IPS DF 19.7 (cell line): ENCODE measurements at regions not wholly inside any gene's neighbourhood (a gene's known extent, or its start where the extent isn't known, plus 50 kb on each side); places are given as distances from the start of the nearest gene placed in this dataset.
"Not testable (repeated sequence)": the region's sequence is repeated elsewhere in the genome, so short reads cannot be mapped to it uniquely, and the experiment has no call there.

Experiments
- DNase-seq: peaks from one replicate; pipeline ENCODE4 v3.0.0-alpha.2; 2013; ENCODE audit warnings: low read depth, low spot score

GRCh38 chr16:88265286-88265938 is 117.3 kb upstream of the ZNF469 start:
- DNase-seq = not testable (repeated sequence)

DNA sequence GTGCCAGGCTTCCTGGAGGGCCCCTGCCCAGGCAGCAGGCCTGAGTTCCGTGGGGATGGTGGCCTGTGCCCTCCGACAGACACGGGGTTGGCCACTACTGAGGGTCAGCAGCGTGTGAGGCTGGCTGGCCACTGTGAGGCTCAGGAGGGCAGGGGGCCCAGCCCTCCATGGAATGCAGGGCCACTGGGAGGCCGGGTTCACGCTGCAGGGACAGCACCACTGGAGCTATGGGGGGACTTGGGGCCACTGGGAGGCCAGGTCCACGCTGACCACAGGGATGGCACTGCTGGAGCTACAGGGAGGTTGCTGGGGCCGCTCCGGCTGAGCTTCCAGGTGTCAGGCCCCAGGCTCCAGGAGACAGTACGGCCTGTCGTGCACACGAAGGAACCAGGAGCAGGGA is 116.7 kb upstream of the ZNF469 start:
- DNase-seq = not testable (repeated sequence)

GRCh38 chr16:88266935-88267551 is 115.7 kb upstream of the ZNF469 start:
- not testable (repeated sequence) for DNase-seq

DNA sequence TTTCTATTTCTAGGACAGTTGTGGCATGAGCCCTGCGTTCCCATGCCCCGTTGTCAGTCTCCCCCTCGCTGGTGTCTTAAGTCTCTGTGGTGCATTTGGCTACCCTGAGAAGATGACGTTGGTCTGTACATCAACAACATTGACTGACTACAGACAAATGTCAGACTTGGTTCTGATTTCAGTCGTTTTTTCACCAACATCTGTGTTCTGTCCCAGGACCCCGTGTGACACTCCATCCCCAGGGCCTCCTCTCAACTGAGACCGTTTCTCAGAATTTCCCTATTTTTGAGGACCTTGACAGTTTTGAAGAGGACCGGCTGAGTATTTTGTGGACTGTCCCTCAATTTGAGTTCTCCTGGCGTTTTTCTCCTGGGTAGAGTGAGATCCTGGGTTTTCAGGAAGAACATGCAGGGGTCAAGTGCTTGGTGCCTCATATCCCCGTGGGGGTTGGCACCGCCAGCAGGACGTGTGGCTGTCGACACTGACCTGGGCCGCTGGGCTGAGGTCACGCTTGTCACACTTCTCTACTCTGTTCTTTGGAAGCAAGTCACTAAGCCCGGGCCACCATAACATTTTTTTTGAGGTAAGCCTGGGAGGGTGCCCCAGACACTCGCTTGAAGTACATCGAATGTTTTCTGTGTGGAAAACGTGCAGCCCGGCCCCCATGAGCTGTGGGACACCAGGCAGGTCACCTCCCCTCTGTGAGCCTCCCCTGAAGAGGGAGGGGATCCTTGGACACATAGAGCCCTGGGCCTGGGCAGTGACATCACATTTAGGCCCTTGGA is 114.4 kb upstream of the ZNF469 start:
- not testable (repeated sequence) for DNase-seq

- DNase-seq = not testable (repeated sequence)
These were observed 112.5 kb upstream of the ZNF469 start for GRCh38 chr16:88270171-88270790.

DNA sequence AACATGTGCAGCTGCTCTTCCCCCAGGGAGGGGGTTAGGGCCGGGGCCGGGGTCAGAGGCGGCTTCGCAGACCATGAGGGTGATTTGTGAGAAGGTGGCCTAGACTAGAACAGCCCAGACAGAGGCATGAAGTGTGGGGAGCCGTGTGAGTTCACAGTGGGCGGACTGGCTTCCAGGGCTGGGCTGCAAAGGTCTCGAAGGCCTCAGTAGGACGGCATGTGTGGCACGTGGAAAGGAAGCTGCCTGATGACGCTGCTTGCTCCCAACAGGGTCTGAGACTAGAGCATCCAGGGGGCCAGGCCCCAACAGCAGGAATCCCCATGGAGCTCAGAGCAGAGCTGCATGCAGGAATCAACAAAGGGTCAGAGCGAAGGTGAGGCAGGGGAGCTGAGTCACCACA is 111.5 kb upstream of the ZNF469 start:
- not testable (repeated sequence) for DNase-seq

- DNase-seq = not testable (repeated sequence)
These were observed 111.0 kb upstream of the ZNF469 start for GRCh38 chr16:88271776-88272175.

GRCh38 chr16:88272437-88272836 is 110.3 kb upstream of the ZNF469 start:
- not testable (repeated sequence) for DNase-seq

- not testable (repeated sequence) for DNase-seq
These were observed 108.5 kb upstream of the ZNF469 start for GRCh38 chr16:88274126-88274750.

DNA sequence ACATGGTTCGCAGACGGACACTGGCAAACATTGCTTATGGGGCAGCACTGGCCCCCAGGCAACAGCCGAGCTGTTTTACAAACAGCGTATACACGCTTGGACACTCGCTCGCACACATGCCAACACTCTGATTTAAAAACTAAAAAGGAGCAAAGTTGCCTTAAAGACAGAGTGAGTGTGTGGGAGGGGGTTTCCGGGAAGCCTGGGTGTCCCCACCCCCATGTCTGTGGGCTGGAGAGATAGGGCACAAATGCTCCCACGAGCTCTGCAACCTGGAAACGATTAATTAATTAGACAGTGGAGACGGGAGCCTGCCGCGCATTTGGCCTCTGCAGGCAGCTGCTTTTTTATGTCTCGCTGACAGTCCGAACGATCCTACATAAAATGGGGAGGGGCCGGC is 107.9 kb upstream of the ZNF469 start:
- no peak for DNase-seq

DNA sequence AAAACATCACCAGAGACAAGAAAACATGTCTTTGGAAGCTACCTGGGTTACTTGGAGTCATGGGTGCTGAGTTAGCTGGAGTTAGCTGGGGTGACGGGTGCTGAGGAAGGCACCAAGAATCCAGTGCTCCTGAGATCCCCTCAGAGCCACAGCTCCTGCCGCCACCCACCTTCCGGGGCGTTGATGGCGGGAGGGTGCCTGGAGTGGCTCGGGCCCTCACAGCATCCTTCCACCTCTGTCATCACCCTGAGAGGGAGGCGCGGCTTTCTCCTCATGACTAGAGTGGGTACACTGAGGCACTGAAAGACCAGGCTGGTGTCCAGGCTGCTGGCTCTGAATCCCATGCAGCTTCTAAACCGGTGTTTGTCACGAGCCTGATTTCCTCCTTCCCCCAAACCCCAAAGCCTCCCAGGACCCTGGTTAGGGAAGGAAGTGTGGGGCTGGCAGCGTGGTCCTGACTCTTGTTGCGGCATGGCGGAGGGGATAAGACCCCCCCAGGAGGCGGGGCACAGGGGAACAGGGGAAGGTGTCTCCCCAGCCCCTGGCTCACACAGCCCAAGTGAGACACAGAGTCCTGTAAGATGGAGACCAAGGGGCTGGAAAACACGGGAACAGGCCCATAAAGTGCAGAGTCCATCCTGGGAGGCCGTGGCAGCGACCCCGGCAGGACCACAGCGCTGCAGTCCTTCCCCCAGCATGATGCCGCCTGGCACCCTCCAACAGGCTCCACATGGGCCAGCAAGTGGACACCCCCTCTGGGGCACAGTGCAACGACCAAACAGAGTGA is 107.2 kb upstream of the ZNF469 start:
- not testable (repeated sequence) for DNase-seq

DNA sequence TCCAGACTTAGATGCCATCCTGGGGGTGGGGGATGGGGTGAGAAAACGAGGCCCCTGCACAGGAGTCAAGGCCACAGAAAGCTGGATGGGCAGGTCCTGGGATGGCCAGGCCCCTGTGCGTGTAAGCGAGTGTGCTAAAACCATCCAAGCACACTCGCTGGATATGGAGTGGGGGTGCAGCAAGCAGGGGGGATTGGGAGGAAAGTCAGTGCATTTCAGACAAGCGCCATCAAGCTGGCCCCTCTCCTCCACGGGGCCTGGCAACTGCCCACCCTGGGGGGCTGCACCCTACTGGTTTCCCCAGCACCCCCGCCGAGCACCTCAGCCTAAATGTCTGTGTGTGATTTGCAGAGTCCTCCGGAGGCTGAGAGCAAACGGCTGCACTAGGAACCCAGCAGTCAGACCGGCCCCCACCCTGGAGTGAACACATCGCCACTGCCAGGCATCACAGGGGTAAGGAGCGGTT is 106.6 kb upstream of the ZNF469 start:
- DNase-seq = not testable (repeated sequence)

- no peak for DNase-seq
These were observed 106.2 kb upstream of the ZNF469 start for GRCh38 chr16:88276591-88276990.

- DNase-seq = no peak
These were observed 102.8 kb upstream of the ZNF469 start for GRCh38 chr16:88279998-88280397.

DNA sequence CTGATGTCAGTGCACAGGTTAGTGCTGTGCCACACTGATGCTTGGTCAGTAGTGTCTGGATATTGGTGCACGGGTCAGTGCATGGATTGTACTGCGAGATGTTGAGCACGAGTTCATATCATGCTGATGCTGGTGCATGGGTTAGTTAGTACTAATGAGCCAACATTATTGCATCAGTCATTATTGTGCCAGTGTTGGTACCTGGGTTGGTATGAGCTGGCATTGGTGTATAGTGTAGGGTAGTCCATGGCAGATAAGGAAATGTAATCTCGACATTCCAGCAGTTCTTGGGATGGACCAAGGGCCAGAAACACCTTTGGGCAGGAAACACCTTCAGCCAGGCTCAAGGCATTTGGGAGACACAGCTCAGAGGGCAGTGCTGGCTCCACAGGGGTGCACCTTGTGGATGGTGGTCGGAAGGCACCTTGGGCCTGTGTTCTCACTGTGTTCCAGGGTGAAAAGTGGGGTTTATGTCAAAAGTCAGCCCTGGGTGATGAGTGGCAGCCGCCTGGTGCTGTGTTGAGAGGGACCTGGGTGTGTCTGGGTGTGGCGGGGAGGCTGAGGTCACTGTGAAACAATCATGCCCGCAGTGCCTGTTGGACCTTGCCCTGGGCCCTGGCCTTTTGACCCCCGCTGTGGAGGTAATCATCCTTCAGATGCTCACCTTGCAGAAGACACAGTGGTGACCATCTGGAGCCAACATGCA is 100.7 kb upstream of the ZNF469 start:
- no peak for DNase-seq

- DNase-seq = no peak
These were observed 100.0 kb upstream of the ZNF469 start for GRCh38 chr16:88282564-88283395.

DNA sequence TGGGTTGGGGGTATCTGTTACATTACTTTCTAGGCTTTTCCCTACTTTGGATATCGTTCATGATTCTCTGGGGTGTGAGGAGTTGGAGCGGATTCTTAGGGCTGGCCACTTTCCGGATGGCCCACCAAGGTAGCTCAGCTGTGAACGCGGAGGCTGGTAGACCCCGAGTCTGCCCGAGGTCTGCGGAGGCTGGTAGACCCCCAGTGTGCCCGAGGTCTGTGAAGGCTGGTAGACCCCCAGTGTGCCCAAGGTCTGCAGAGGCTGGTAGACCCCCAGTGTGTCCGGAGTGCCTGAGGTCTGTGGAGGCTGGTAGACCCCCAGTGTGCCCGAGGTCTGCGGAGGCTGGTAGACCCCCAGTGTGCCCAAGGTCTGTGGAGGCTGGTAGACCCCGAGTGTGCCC is 99.2 kb upstream of the ZNF469 start:
- no peak for DNase-seq

DNA sequence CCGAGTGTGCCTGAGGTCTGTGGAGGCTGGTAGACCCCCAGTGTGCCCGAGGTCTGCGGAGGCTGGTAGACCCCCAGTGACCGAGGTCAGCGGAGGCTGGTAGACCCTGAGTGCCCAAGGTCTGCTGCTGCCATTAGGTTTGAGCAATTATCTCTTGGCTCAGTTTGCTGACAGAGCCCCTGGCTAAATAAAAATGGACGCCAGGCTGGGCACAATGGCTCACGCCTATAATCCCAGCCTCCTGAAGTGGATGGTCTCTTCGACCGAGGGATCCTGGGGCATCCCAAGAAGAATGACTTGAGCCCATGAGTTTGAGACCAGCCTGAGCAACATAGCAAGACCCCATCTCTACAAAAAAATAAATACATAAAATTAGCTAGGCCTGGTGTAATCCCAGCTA is 98.7 kb upstream of the ZNF469 start:
- no peak for DNase-seq
